Esophagus squamous epithelium (tissue), 5 donors: ENCODE measurements at regions not wholly inside any gene's neighbourhood (a gene's known extent, or its start where the extent isn't known, plus 50 kb on each side); places are given as distances from the start of the nearest gene placed in this dataset.

ENCODE experiments used
- DNase-seq: peaks from one replicate; lab custom pipeline; 2025; lab: John Stamatoyannopoulos, UW
- H3K27ac ChIP-seq, 4 donors: fragments of 200-600 bp; sonication (generic); one replicate each; pipeline ENCODE4 v1.5.1; 2016 to 2019; ENCODE audit warnings: mild to moderate bottlenecking in 1 of 4
- H3K27me3 ChIP-seq, 4 donors: fragments of 200-600 bp; sonication (generic); 1 replicate in 3 of 4; 2 replicates in 1 of 4; pipeline versions ENCODE4 v1.5.1 to v1.6.0; 2017 to 2021; ENCODE audit warnings: antibody characterized with exemption in 1 of 4
- H3K36me3 ChIP-seq, 3 donors: fragments of 200-600 bp; sonication (generic); one replicate each; pipeline ENCODE4 v1.5.1; 2016 to 2019
- H3K4me1 ChIP-seq, 3 donors: fragments of 200-600 bp; sonication (generic); one replicate each; pipeline ENCODE4 v1.5.1; 2017 to 2019
- H3K4me3 ChIP-seq, 4 donors: fragments of 200-600 bp; sonication (generic); 1 replicate in 3 of 4; 2 replicates in 1 of 4; pipeline ENCODE4 v1.5.1; 2016 to 2019; ENCODE audit warnings: mild to moderate bottlenecking in 2 of 4, moderate library complexity in 1 of 4
- H3K9me3 ChIP-seq, 3 donors: fragments of 200-600 bp; sonication (generic); one replicate each; pipeline ENCODE4 v1.5.1; 2016 to 2019
- CTCF ChIP-seq, 6 experiments: fragments of 450-650 bp in 4 of 6; fragments of 200-600 bp in 2 of 6; sonication (generic) in 2 of 6; IDR thresholded peaks; one replicate each; pipeline ENCODE4 v1.5.1; 2016 to 2019; ENCODE audit warnings: antibody characterized with exemption in 6 of 6, mild to moderate bottlenecking in 4 of 6, moderate library complexity in 4 of 6
- POLR2A ChIP-seq, 4 donors: fragments of 450-650 bp; IDR thresholded peaks; one replicate each; pipeline ENCODE4 v1.6.1; 2017; ENCODE audit warnings: antibody characterized with exemption in 4 of 4, mild to moderate bottlenecking in 4 of 4, moderate library complexity in 3 of 4
- WGBS, 2 donors: methylation state at CpG; one replicate each; pipeline ENCODE4 v1.1.5; 2018; 5-methylcytosine and 5-hydroxymethylcytosine counted together
- intact Hi-C: fragments of 100-400 bp; cut with DNase I; formaldehyde crosslinking; loops from one replicate; pipeline ENCODE4 v1.15.0; 2022
- donor health status: DM: yes; HTN: yes; CAD: no.

- H3K27me3 ChIP-seq = no peaks in the 10 kb centered on the region
- no peak overlapping the region for H3K27ac ChIP-seq
- no peaks in the 10 kb centered on the region for H3K36me3 ChIP-seq
- intact Hi-C loops = no loop called here
- TF ChIP-seq CTCF (IDR thresholded peaks at IDR 0.05) (no peak), POLR2A (IDR thresholded peaks at IDR 0.05) (no peak)
- no peaks in the 10 kb centered on the region for H3K4me1 ChIP-seq
- 62 to 63% methylated on average over 1 of the region's 1 CpG for WGBS, 2 donors
- no peak overlapping the region for H3K4me3 ChIP-seq
- no peaks in the 10 kb centered on the region for H3K9me3 ChIP-seq
- DNase-seq = no peak
Observed at GRCh38 chr10:112092519-112092918, 91.0 kb downstream of the GPAM start.

DNA sequence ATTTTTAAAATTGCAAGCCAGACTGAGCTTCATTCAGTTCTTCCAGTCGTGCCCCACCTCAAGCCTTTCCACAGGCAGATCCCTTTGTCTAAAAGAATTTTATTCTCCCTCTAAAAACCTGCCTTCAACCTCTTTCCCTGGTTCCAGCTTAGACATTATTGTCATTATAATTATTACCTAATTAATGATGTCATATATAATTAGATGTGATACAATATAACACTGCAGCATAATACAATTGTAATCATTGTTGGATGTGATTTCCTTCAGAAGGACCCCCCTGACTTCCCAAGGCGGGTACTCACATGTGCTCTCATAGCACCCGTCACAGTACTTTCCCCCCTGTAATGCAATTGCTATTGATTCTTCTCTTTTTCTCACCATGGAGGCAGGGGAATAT lies 88.6 kb downstream of the GPAM start:
- WGBS, 2 donors = 59 to 67% methylated on average over 3 of the region's 3 CpGs
- Histone ChIP-seq H3K36me3 (no peaks in the 10 kb centered on the region), H3K4me1 (no peaks in the 10 kb centered on the region), H3K9me3 (no peaks in the 10 kb centered on the region), H3K27me3 (no peaks in the 10 kb centered on the region), H3K4me3 (no peak overlapping the region), H3K27ac (no peak overlapping the region)
- no peak for DNase-seq
- no peak for TF ChIP-seq POLR2A (IDR thresholded peaks at IDR 0.05)
- no peak for TF ChIP-seq CTCF (IDR thresholded peaks at IDR 0.05)
- intact Hi-C loops = no loop called here

GRCh38 chr10:112095731-112096130 lies 87.8 kb downstream of the GPAM start:
- no peak for DNase-seq
- H3K27ac ChIP-seq = no peak overlapping the region
- intact Hi-C loops = no loop called here
- H3K4me3 ChIP-seq = no peak overlapping the region
- no peak for TF ChIP-seq POLR2A (IDR thresholded peaks at IDR 0.05)
- TF ChIP-seq CTCF (IDR thresholded peaks at IDR 0.05) = no peak
- no peaks in the 10 kb centered on the region for H3K9me3 ChIP-seq
- H3K4me1 ChIP-seq = no peaks in the 10 kb centered on the region
- H3K27me3 ChIP-seq = no peaks in the 10 kb centered on the region
- 72 to 74% methylated on average over 5 of the region's 5 CpGs for WGBS, 2 donors
- H3K36me3 ChIP-seq = no peaks in the 10 kb centered on the region

GRCh38 chr10:112098682-112099081 lies 84.9 kb downstream of the GPAM start:
- 75 to 80% methylated on average over 3 of the region's 3 CpGs for WGBS, 2 donors
- Histone ChIP-seq H3K4me3 (no peak overlapping the region), H3K27ac (no peak overlapping the region), H3K36me3 (no peaks in the 10 kb centered on the region), H3K9me3 (no peaks in the 10 kb centered on the region), H3K27me3 (no peaks in the 10 kb centered on the region), H3K4me1 (no peaks in the 10 kb centered on the region)
- no peak for DNase-seq
- intact Hi-C loops = no loop called here
- no peak for TF ChIP-seq POLR2A (IDR thresholded peaks at IDR 0.05)
- TF ChIP-seq CTCF (IDR thresholded peaks at IDR 0.05) = no peak
